H1 (cell line): ENCODE measurements at regions not wholly inside any gene's neighbourhood (a gene's known extent, or its start where the extent isn't known, plus 50 kb on each side); places are given as distances from the start of the nearest gene placed in this dataset.
A peak's percentile ranks its signal among the peaks of the same experiment; 100 is the strongest.

Experiments
- CTCF ChIA-PET: fragments of 300-600 bp; sonication (Branson Sonifier 250); formaldehyde crosslinking; loops from one replicate; lab custom pipeline; 2021; ENCODE audit not compliant: partially characterized antibody; lab: Charles Lee
- POLR2A ChIA-PET: fragments of 300-600 bp; sonication (Branson Sonifier 250); formaldehyde crosslinking; loops from one replicate; lab custom pipeline; 2021; ENCODE audit warnings: inconsistent platforms; ENCODE audit not compliant: partially characterized antibody; lab: Charles Lee
- DNase-seq, 2 experiments: peaks; one replicate each; pipeline versions ENCODE4 v3.0.0 to v3.0.0-alpha.2; 2010 to 2022; ENCODE audit warnings: low spot score in 2 of 2, low read depth in 1 of 2, mixed read lengths in 1 of 2
- FAIRE-seq: peaks from 2 replicates; lab custom pipeline; 2011; peaks lifted over from hg19 to GRCh38; lab: Jason Lieb, UNC
- H2AFZ ChIP-seq: 2 replicates; pipeline ENCODE4 v1.8.1; 2012; ENCODE audit warnings: low read length, inconsistent platforms
- H2AK5ac ChIP-seq: 2 replicates; pipeline ENCODE4 v1.6.1; 2013; ENCODE audit warnings: low read depth, low read length
- H2BK120ac ChIP-seq: replicated peaks from 2 replicates; pipeline ENCODE3; 2013; ENCODE audit warnings: low read depth, low read length, inconsistent platforms
- H2BK12ac ChIP-seq: 2 replicates; pipeline ENCODE4 v1.6.1; 2013; ENCODE audit warnings: low read depth, low read length
- H2BK15ac ChIP-seq: 2 replicates; pipeline ENCODE4 v1.6.1; 2013; ENCODE audit warnings: low read length
- H2BK20ac ChIP-seq: 2 replicates; pipeline ENCODE4 v1.6.1; 2013; ENCODE audit warnings: low read length
- H2BK5ac ChIP-seq: 2 replicates; pipeline ENCODE4 v1.6.1; 2013; ENCODE audit warnings: low read depth, low read length
- H3K14ac ChIP-seq: 2 replicates; pipeline ENCODE4 v1.6.1; 2013; ENCODE audit warnings: inconsistent platforms; ENCODE audit not compliant: insufficient read length
- H3K18ac ChIP-seq: 2 replicates; pipeline ENCODE4 v1.6.1; 2013; ENCODE audit warnings: low read length; ENCODE audit errors: extremely low read depth
- H3K23ac ChIP-seq: 2 replicates; pipeline ENCODE4 v1.6.1; 2013; ENCODE audit warnings: inconsistent platforms; ENCODE audit not compliant: insufficient read length
- H3K23me2 ChIP-seq: 2 replicates; pipeline ENCODE4 v1.6.1; 2013; ENCODE audit warnings: low read depth, low read length
- H3K27ac ChIP-seq: 2 replicates; pipeline ENCODE4 v1.6.1; 2011; ENCODE audit warnings: low read depth, low read length, inconsistent platforms
- H3K27me3 ChIP-seq, 4 experiments: replicated peaks in 1 of 4; 1 replicate in 1 of 4; 2 replicates in 3 of 4; pipeline versions ENCODE4 v1.6.1 to v1.8.1; 2011 to 2013; ENCODE audit warnings: low read length in 3 of 4, mild to moderate bottlenecking in 3 of 4, inconsistent platforms in 2 of 4, mixed read lengths in 2 of 4, moderate library complexity in 1 of 4; ENCODE audit not compliant: control insufficient read depth in 3 of 4, insufficient read depth in 3 of 4; ENCODE audit errors: extremely low read depth in 1 of 4
- H3K36me3 ChIP-seq, 4 experiments: 2 replicates each; pipeline versions ENCODE4 v1.6.1 to v1.8.1; 2011 to 2013; ENCODE audit warnings: mild to moderate bottlenecking in 4 of 4, low read length in 3 of 4, moderate library complexity in 2 of 4, control low read depth in 1 of 4, inconsistent platforms in 1 of 4; ENCODE audit not compliant: insufficient read depth in 4 of 4, control insufficient read depth in 2 of 4
- H3K4ac ChIP-seq: replicated peaks from 2 replicates; pipeline ENCODE3; 2013; ENCODE audit warnings: low read length, low read depth, mixed read lengths, inconsistent platforms; ENCODE audit not compliant: insufficient read length
- H3K4me1 ChIP-seq, 4 experiments: replicated peaks in 1 of 4; 1 replicate in 1 of 4; 2 replicates in 3 of 4; pipeline versions ENCODE4 v1.6.1 to v1.8.1; 2011 to 2013; ENCODE audit warnings: low read length in 3 of 4, inconsistent platforms in 2 of 4, mixed read lengths in 1 of 4; ENCODE audit not compliant: insufficient read depth in 4 of 4, control insufficient read depth in 3 of 4
- H3K4me2 ChIP-seq, 2 experiments: 2 replicates each; pipeline versions ENCODE4 v1.6.1 to v1.8.1; 2011 to 2013; ENCODE audit warnings: low read depth in 2 of 2, low read length in 2 of 2, control low read depth in 1 of 2, inconsistent platforms in 1 of 2, mild to moderate bottlenecking in 1 of 2; ENCODE audit not compliant: insufficient read depth in 1 of 2
- H3K4me3 ChIP-seq, 4 experiments: fragments of 200-600, 300-600 bp in 1 of 4; sonication (generic), shearing (Covaris generic), sonication (Bioruptor Twin) in 1 of 4; 2 replicates each; pipeline versions ENCODE4 v1.5.1 to v1.8.1; 2011 to 2016; ENCODE audit warnings: low read length in 4 of 4, low read depth in 3 of 4, control low read depth in 2 of 4, inconsistent platforms in 2 of 4, mild to moderate bottlenecking in 2 of 4, mixed read lengths in 1 of 4, moderate library complexity in 1 of 4; ENCODE audit not compliant: insufficient read depth in 2 of 4; ENCODE audit errors: extremely low read depth in 1 of 4
- H3K56ac ChIP-seq: replicated peaks from 2 replicates; pipeline ENCODE3; 2013; ENCODE audit warnings: low read depth, mild to moderate bottlenecking, mixed read lengths, low read length, inconsistent platforms; ENCODE audit not compliant: insufficient read length
- H3K79me1 ChIP-seq: 2 replicates; pipeline ENCODE4 v1.6.1; 2013; ENCODE audit warnings: low read depth, low read length, control low read depth
- H3K79me2 ChIP-seq, 2 experiments: 2 replicates each; pipeline versions ENCODE4 v1.6.1 to v1.8.1; 2012 to 2013; ENCODE audit warnings: low read length in 2 of 2, mild to moderate bottlenecking in 2 of 2, inconsistent platforms in 1 of 2; ENCODE audit not compliant: insufficient read depth in 2 of 2, control insufficient read depth in 1 of 2
- H3K9ac ChIP-seq, 4 experiments: replicated peaks in 1 of 4; 1 replicate in 1 of 4; 2 replicates in 3 of 4; pipeline versions ENCODE4 v1.6.1 to v1.8.1; 2011 to 2013; ENCODE audit warnings: low read depth in 3 of 4, low read length in 3 of 4, control low read depth in 2 of 4, mild to moderate bottlenecking in 2 of 4, moderate library complexity in 2 of 4, inconsistent platforms in 1 of 4; ENCODE audit errors: extremely low read depth in 1 of 4
- H3K9me3 ChIP-seq, 2 experiments: 2 replicates each; pipeline versions ENCODE4 v1.6.1 to v1.8.1; 2012 to 2013; ENCODE audit warnings: mild to moderate bottlenecking in 2 of 2, moderate library complexity in 2 of 2, control low read depth in 1 of 2, inconsistent platforms in 1 of 2, low read depth in 1 of 2, low read length in 1 of 2, mixed read lengths in 1 of 2; ENCODE audit not compliant: insufficient read depth in 2 of 2
- H4K20me1 ChIP-seq, 2 experiments: replicated peaks in 1 of 2; 2 replicates each; pipeline versions ENCODE3 to v1.8.1; 2011 to 2013; ENCODE audit warnings: inconsistent platforms in 2 of 2, low read length in 2 of 2, mild to moderate bottlenecking in 1 of 2; ENCODE audit not compliant: insufficient read depth in 2 of 2, control insufficient read depth in 1 of 2
- H4K5ac ChIP-seq: 2 replicates; pipeline ENCODE4 v1.6.1; 2013; ENCODE audit warnings: low read length, low read depth, mixed read lengths, inconsistent platforms; ENCODE audit not compliant: insufficient read length
- H4K8ac ChIP-seq: 2 replicates; pipeline ENCODE4 v1.8.0; 2013; ENCODE audit warnings: mild to moderate bottlenecking, moderate library complexity, low read length, inconsistent platforms; ENCODE audit not compliant: insufficient read depth; ENCODE audit errors: extremely low read depth
- H4K91ac ChIP-seq: replicated peaks from 2 replicates; pipeline ENCODE3; 2013; ENCODE audit warnings: low read length, mixed read lengths, inconsistent platforms; ENCODE audit not compliant: insufficient read length
- ASH2L ChIP-seq: fragments of 200-600, 300-600 bp; sonication (generic); IDR thresholded peaks from one replicate; pipeline ENCODE4 v1.7.1; 2017; ENCODE audit warnings: low read length
- CEBPB ChIP-seq: IDR thresholded peaks from 2 replicates; pipeline ENCODE4 v1.6.1; 2012; ENCODE audit warnings: low read depth, low read length
- CHD2 ChIP-seq: IDR thresholded peaks from 2 replicates; pipeline ENCODE4 v1.6.1; 2012; ENCODE audit warnings: low read length, improper control_type of control experiment
- E2F6 ChIP-seq: IDR thresholded peaks from 2 replicates; pipeline ENCODE4 v1.6.1; 2012; ENCODE audit warnings: inconsistent platforms
- FOSL1 ChIP-seq: IDR thresholded peaks from 2 replicates; pipeline ENCODE4 v1.6.1; 2011; ENCODE audit warnings: mild to moderate bottlenecking, low read depth, low read length, moderate library complexity; ENCODE audit not compliant: insufficient read depth
- KDM5A ChIP-seq: fragments of 200-600 bp; IDR thresholded peaks from 2 replicates; pipeline ENCODE4 v1.7.1; 2012; ENCODE audit warnings: mild to moderate bottlenecking, low read length, inconsistent platforms, mixed read lengths
- NRF1 ChIP-seq: IDR thresholded peaks from 2 replicates; pipeline ENCODE4 v1.6.1; 2011; ENCODE audit warnings: mild to moderate bottlenecking, low read depth, low read length, improper control_type of control experiment
- RXRA ChIP-seq: IDR thresholded peaks from 2 replicates; pipeline ENCODE4 v1.6.1; 2011; ENCODE audit warnings: low read depth, mild to moderate bottlenecking, low read length, moderate library complexity; ENCODE audit not compliant: insufficient read depth
- SUZ12 ChIP-seq: fragments of 200-600 bp; sonication (generic); IDR thresholded peaks from 2 replicates; pipeline ENCODE4 v1.6.1; 2012; ENCODE audit warnings: mild to moderate bottlenecking, inconsistent platforms, low read length, moderate library complexity, mixed read lengths
- TAF7 ChIP-seq: optimal IDR thresholded peaks from 2 replicates; pipeline ENCODE3; 2011; ENCODE audit warnings: low read depth, mild to moderate bottlenecking, inconsistent platforms, low read length, moderate library complexity, borderline replicate concordance
- TBP ChIP-seq: IDR thresholded peaks from 2 replicates; pipeline ENCODE4 v1.6.1; 2011; ENCODE audit warnings: low read depth, low read length, improper control_type of control experiment
- YY1 ChIP-seq: IDR thresholded peaks from 2 replicates; pipeline ENCODE4 v1.6.1; 2011; ENCODE audit warnings: low read depth, mild to moderate bottlenecking, low read length
- WGBS, 2 experiments: shearing (Covaris generic) in 1 of 2; methylation state at CpG; one replicate each; pipeline versions ENCODE4 v1.1.6 to v1.1.7; 2013 to 2015; ENCODE audit warnings: low lambda C conversion rate in 2 of 2, mixed read lengths in 2 of 2, inconsistent platforms in 1 of 2, low coverage in 1 of 2, missing lambda C conversion rate in 1 of 2; ENCODE audit not compliant: insufficient replicate concordance in 2 of 2, insufficient coverage in 1 of 2, insufficient read length in 1 of 2; ENCODE audit errors: extremely low coverage in 1 of 2, missing lambda C conversion rate in 1 of 2; 5-methylcytosine and 5-hydroxymethylcytosine counted together

- TF ChIP-seq CHD2, result no peak
- TF ChIP-seq E2F6, result no peak
- TF ChIP-seq KDM5A, result no peak
- TF ChIP-seq TAF7, result no peak
- no peak for TF ChIP-seq FOSL1
- 0 out of 2 replicates have a peak, but pooled peaks have one; percentile 15 for TF ChIP-seq CEBPB
- peak; percentile 28 for TF ChIP-seq ASH2L
- no peak for TF ChIP-seq RXRA
- no peak for TF ChIP-seq YY1
- TF ChIP-seq TBP, result no peak
- peak; percentile 24; the same call in 1 of the 2 replicates for TF ChIP-seq SUZ12
- no peak for TF ChIP-seq NRF1
- TF ChIP-seq, all 59 proteins: peak for 3
- Histone ChIP-seq H4K8ac (no peak overlapping the region), H2AFZ (peak overlapping the region; percentile 85), H3K14ac (no peak overlapping the region), H2BK5ac (no peak overlapping the region), H3K56ac (no peak overlapping the region), H3K18ac (no peak overlapping the region), H3K27ac (no peak overlapping the region), H3K4me2 (peak overlapping the region; percentile 57 to 89), H4K20me1 (no peaks in the 10 kb centered on the region), H2AK5ac (no peak overlapping the region), H3K4me3 (peak overlapping the region; percentile 47 to 74 (median 61); a peak in 7 of 8 replicates), H3K4ac (no peak overlapping the region), H3K27me3 (peaks cover 2 to 24% (median 13%) of the 10 kb centered on the region in 4 experiments), H3K79me2 (no peaks in the 10 kb centered on the region), H4K5ac (no peak overlapping the region), H3K23ac (no peak overlapping the region), H3K9me3 (no peaks in the 10 kb centered on the region), H2BK15ac (peak overlapping the region; percentile 75; the same call in 1 of the 2 replicates), H3K4me1 (no peaks in the 10 kb centered on the region; a peak in 1 of 7 replicates), H3K36me3 (no peaks in the 10 kb centered on the region), H3K9ac (0 out of 7 replicates have a peak overlapping the region, but pooled peaks of 1 of the 4 experiments have one; percentile 44), H3K79me1 (no peaks in the 10 kb centered on the region), H2BK120ac (no peak overlapping the region), H2BK20ac (no peak overlapping the region), H2BK12ac (0 out of 2 replicates have a peak overlapping the region, but pooled peaks have one; percentile 27), H4K91ac (no peak overlapping the region), H3K23me2 (peaks cover 10% of the 10 kb centered on the region)
- 5% methylated on average over 7 of the region's 8 CpGs; no CpG with 5 or more reads in 1 of the 2 experiments for WGBS, 2 experiments
- POLR2A ChIA-PET, result interaction anchor here (0.7 to 1.0 kb wide), 2 partner anchors 12 to 45 kb away, joined by 3 read pairs; no protein-coding TSS in a partner anchor
- no peak for DNase-seq
- FAIRE-seq, result peak; percentile 48
- CTCF ChIA-PET, result interaction anchor here (0.5 to 1.2 kb wide), 2 partner anchors 30 to 213 kb away, joined by 3 read pairs; no protein-coding TSS in a partner anchor
These were observed 120.5 kb downstream of the TRIM27 start for GRCh38 chr6:28803337-28803709.
